ENCODE measurements at regions not wholly inside any gene's neighbourhood (a gene's known extent, or its start where the extent isn't known, plus 50 kb on each side); places are given as distances from the start of the nearest gene placed in this dataset.

- no peak for TF ChIP-seq EZH2 (IDR thresholded peaks at IDR 0.05; ENCODE audit: borderline replicate concordance, low read length)
- no peak for TF ChIP-seq CTCF (IDR thresholded peaks at IDR 0.05; ENCODE audit: low read length)
Measured at GRCh38 chr1:203990118-203990517, 82.8 kb upstream of the SOX13 start.

All from OCI-LY1 (cell line).